IMR-90 (cell line): ENCODE measurements at regions not wholly inside any gene's neighbourhood (a gene's known extent, or its start where the extent isn't known, plus 50 kb on each side); places are given as distances from the start of the nearest gene placed in this dataset.

Experiments used
- FOS ChIP-seq: fragments of 150-350 bp; IDR thresholded peaks from 2 replicates; pipeline ENCODE4 v1.6.1; 2016; ENCODE audit warnings: low read depth, low read length
- POLR2A ChIP-seq: IDR thresholded peaks from 2 replicates; pipeline ENCODE4 v1.6.1; 2012; ENCODE audit warnings: mild to moderate bottlenecking, low read depth, low read length
- TF ChIP-seq, protein P1 (sequence below): conservative IDR thresholded peaks from 2 replicates; pipeline ENCODE4 v1.5.1; 2012; ENCODE audit warnings: mild to moderate bottlenecking, low read depth, low read length, improper control_type of control experiment

DNA sequence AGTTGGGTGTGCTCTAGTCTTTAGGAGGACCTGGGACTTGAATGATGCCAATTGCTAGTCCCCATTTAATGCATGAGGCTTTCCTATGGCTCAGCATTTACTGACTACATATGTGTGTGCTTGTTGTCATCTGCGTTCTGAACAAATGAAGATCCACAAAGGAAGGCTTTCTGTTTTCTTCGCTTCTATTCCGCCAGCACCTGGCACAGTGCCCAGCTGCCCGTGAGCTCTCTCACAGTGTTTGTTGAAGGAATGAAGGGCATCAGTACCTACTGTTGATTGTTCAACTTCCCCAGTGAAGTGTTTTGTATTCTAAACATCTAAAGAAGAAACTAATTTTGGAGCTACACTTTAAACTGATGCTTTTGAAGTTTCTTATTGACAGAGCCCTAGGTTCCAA lies 122.4 kb upstream of the LINC00305 start:
- TF ChIP-seq, protein P1, sequence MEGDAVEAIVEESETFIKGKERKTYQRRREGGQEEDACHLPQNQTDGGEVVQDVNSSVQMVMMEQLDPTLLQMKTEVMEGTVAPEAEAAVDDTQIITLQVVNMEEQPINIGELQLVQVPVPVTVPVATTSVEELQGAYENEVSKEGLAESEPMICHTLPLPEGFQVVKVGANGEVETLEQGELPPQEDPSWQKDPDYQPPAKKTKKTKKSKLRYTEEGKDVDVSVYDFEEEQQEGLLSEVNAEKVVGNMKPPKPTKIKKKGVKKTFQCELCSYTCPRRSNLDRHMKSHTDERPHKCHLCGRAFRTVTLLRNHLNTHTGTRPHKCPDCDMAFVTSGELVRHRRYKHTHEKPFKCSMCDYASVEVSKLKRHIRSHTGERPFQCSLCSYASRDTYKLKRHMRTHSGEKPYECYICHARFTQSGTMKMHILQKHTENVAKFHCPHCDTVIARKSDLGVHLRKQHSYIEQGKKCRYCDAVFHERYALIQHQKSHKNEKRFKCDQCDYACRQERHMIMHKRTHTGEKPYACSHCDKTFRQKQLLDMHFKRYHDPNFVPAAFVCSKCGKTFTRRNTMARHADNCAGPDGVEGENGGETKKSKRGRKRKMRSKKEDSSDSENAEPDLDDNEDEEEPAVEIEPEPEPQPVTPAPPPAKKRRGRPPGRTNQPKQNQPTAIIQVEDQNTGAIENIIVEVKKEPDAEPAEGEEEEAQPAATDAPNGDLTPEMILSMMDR = no peak
- TF ChIP-seq POLR2A = no peak
- TF ChIP-seq FOS = no peak
